Right renal cortex interstitium (tissue), 3 donors: ENCODE measurements at regions not wholly inside any gene's neighbourhood (a gene's known extent, or its start where the extent isn't known, plus 50 kb on each side); places are given as distances from the start of the nearest gene placed in this dataset.
A peak's percentile ranks its signal among the peaks of the same experiment; 100 is the strongest.
"Not testable (repeated sequence)": the region's sequence is repeated elsewhere in the genome, so short reads cannot be mapped to it uniquely, and the experiment has no call there.

Experiments used
- DNase-seq, 3 donors: peaks; one replicate each; pipeline ENCODE4 v3.0.0-alpha.2; 2013; ENCODE audit warnings: low read depth in 3 of 3, low spot score in 2 of 3

DNA sequence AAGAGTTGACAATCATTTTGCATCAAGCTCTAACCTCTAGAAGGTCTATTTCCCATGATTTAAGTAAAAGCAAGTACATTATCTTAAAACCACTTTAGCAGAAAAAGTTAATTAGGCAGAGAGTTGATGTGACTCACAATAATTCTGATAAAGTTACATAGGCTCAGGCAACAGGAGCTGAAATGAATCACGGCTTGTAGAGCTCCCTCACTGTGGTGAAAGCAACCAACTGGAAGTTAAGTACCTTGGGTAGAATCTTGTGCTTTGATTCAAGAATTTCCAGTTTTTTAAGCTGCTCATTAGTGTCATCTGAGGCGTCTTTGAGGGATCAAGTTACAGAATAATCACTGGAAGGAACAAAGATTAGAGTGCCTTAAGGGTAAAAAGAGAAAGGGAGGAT lies 68.9 kb upstream of the NFE2L3 start:
- DNase-seq: peak in 1 of 3 donors; percentile 27

GRCh38 chr7:26084418-26084817 lies 67.6 kb upstream of the NFE2L3 start:
- no peak for DNase-seq

DNA sequence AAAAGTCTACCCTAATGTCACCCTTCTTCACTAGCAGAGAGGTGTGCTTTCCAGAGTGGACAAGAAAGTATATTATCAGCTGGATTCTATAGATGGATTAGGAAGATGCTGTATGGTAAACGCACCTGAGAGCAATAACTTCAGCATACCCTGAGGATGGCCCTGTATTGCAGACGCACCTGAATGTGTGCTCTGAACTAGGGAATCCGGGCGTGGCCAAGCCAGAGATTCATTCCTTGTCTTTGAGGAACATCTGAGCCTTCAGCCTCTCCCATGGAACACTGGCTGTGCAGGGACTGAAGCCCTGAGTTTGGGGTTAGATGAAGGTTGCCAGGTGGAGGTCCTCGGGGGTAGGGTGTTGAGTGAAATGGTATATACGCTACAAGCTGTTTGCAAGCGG lies 66.2 kb upstream of the NFE2L3 start:
- no peak for DNase-seq

GRCh38 chr7:26087321-26088091 lies 64.5 kb upstream of the NFE2L3 start:
- DNase-seq: no peak

DNA sequence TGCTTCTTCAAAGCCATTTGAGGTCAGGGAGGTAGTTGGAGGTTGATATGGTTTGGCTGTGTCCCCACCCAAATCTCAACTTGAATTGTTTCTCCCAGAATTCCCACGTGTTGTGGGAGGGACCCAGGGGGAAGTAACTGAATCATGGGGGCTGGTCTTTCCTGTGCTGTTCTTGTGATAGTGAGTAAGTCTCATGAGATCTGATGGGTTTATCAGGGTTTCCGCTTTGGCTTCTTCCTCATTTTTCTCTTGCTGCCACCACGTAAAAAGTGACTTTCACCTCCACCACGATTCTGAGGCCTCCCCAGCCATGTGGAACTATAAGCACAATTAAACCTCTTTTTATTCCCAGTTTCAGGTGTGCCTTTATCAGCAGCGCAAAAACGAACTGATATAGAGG lies 62.5 kb upstream of the NFE2L3 start:
- DNase-seq: not testable (repeated sequence)

- no peak for DNase-seq
Measured at GRCh38 chr7:26090927-26091519, 61.0 kb upstream of the NFE2L3 start.

- DNase-seq: no peak
Measured at GRCh38 chr7:26091933-26092332, 60.1 kb upstream of the NFE2L3 start.

DNA sequence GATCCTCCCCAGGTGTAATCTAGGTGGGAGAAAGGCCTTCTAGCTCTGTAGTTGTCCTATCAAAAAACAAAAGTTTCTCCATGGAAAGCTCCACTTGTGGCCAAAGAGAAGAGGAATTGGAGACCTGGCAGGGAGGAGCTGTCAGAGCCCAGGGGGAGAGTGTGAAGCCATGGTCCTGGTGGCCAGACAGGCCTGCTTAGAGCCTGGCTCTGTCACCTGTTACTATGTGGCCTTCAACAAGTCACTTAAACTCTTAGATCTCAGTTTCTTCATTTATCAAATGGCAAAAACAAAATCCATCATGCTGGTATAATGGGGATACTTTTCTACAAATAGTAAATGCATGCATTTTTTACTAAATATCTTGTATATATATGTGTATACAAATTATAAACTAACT lies 59.0 kb upstream of the NFE2L3 start:
- no peak for DNase-seq

- no peak for DNase-seq
Measured at GRCh38 chr7:26096136-26096535, 55.9 kb upstream of the NFE2L3 start.

GRCh38 chr7:26097837-26098668 lies 53.9 kb upstream of the NFE2L3 start:
- no peak for DNase-seq

DNA sequence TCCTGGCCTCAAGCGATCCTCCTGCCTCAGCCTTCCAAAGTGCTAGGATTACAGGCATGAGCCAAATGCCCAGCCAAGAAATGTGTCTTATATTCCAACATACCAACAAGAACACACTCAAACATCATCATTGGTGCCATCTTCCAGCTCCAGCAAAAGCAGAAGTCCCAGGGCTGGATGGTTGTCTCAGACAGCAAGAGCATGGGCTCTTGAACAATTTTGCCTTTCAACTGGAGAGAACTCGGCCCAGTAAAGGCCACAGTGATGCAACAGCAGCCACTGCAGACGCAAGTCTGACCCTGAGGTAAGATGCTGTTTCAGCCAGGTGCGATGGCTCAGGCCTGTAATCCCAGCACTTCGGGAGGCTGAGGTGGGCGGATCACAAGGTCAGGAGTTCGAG lies 52.8 kb upstream of the NFE2L3 start:
- DNase-seq: no peak

GRCh38 chr7:26100406-26101339 lies 51.3 kb upstream of the NFE2L3 start:
- DNase-seq: no peak

GRCh38 chr7:26101361-26102151 lies 50.4 kb upstream of the NFE2L3 start:
- DNase-seq: no peak

DNA sequence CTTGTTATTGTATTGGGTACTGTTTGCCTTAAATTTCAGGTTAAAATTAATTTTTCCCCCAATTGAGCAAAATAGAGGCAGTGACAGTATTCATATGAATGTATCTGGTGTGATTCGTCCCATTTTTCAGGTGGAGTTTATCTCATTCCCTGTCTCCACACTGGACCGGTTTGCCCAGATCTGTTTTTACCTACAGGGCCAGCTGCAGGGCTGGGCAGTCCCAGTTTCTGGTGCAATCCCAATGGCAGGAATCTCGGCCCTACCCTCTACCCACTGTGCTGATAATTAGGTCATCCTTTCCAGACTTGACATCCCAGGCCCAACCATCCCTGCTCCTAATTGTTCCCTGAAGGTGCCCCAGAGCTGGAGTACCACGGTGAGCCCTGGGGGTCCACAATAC lies 49.8 kb upstream of the NFE2L3 start:
- DNase-seq: no peak
